ENCODE measurements at regions not wholly inside any gene's neighbourhood (a gene's known extent, or its start where the extent isn't known, plus 50 kb on each side); places are given as distances from the start of the nearest gene placed in this dataset.
"Not testable (repeated sequence)": the region's sequence is repeated elsewhere in the genome, so short reads cannot be mapped to it uniquely, and the experiment has no call there.

DNA sequence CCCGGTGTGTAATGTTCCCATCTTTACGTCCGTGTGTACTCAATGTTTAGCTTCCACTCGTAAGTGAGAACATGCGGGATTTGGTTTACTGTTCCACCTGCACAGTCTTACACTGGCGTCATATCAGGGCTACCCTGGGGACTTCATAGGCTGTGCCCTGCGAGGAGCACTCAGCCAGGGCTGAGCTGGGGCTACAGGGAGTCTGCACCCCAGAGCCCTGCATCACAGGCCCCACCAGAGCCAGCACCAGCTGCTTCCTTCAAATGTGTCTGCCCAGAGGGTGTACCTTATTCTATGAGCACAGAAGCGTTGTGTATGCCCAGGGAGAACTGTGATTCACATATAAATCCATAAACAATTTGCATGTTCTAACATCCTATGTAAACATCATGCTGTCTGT lies 277.1 kb downstream of the TCERG1L start:
- CTCF ChIA-PET = no interaction called here
- no peaks in the 10 kb centered on the region for H3K36me3 ChIP-seq (ENCODE audit: control insufficient read depth in 4 of 4, insufficient read depth in 4 of 4, low read length in 3 of 4)
- no peak overlapping the region for H3K4me3 ChIP-seq (ENCODE audit: control insufficient read depth in 1 of 7, extremely low read depth in 1 of 7, insufficient read depth in 4 of 7, low read depth in 2 of 7, low read length in 6 of 7)
- POLR2A ChIA-PET = no interaction called here
- peaks cover 0 to under 1% (median 0%) of the 10 kb centered on the region in 5 experiments for H3K9me3 ChIP-seq (ENCODE audit: control extremely low read depth in 1 of 5, control insufficient read depth in 4 of 5, insufficient read depth in 2 of 5, low read depth in 1 of 5, low read length in 4 of 5)
- DNase-seq = no peak
- no peak overlapping the region for H3K27ac ChIP-seq (ENCODE audit: insufficient read depth in 1 of 2, low read depth in 1 of 2, low read length in 2 of 2, poor library complexity in 1 of 2, severe bottlenecking in 2 of 2)
- peaks cover 0 to 36% (median 5%) of the 10 kb centered on the region in 5 experiments for H3K27me3 ChIP-seq (replicated peaks in 2 of 5; ENCODE audit: control insufficient read depth in 4 of 5, insufficient read depth in 5 of 5, low read length in 4 of 5)
- H3K4me1 ChIP-seq (ENCODE audit: control extremely low read depth in 1 of 4, control insufficient read depth in 4 of 4, insufficient read depth in 4 of 4, low read length in 3 of 4) = no peaks in the 10 kb centered on the region
- 93% methylated on average over 7 of the region's 8 CpGs for WGBS (ENCODE audit: insufficient coverage)

DNA sequence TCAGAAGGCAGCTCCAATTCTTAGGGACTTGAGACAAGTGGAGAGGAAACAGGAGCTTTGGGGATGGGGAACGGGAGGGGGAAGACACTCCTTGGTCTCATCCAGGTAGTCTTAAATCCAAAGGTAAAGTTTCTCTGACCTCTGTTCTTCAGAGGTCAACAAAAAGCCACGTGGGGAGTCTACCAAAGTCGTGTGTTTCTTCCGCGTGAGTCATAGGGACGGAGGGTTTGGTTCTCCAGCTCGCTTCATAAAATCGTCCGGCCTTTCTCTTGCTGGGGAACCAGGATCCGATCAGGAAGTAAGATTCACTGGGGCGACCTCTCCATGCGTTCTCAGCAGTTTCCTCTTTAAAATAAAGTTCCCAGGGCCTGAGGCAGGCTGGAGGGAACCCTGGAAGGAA lies 275.7 kb downstream of the TCERG1L start:
- Histone ChIP-seq H3K36me3 (ENCODE audit: control insufficient read depth in 4 of 4, insufficient read depth in 4 of 4, low read length in 3 of 4) (no peaks in the 10 kb centered on the region), H3K4me3 (ENCODE audit: control insufficient read depth in 1 of 7, extremely low read depth in 1 of 7, insufficient read depth in 4 of 7, low read depth in 2 of 7, low read length in 6 of 7) (no peak overlapping the region), H3K27ac (ENCODE audit: insufficient read depth in 1 of 2, low read depth in 1 of 2, low read length in 2 of 2, poor library complexity in 1 of 2, severe bottlenecking in 2 of 2) (no peak overlapping the region), H3K9me3 (ENCODE audit: control extremely low read depth in 1 of 5, control insufficient read depth in 4 of 5, insufficient read depth in 2 of 5, low read depth in 1 of 5, low read length in 4 of 5) (peaks cover 0 to 8% (median 0%) of the 10 kb centered on the region in 5 experiments), H3K4me1 (ENCODE audit: control extremely low read depth in 1 of 4, control insufficient read depth in 4 of 4, insufficient read depth in 4 of 4, low read length in 3 of 4) (no peaks in the 10 kb centered on the region), H3K27me3 (replicated peaks in 2 of 5; ENCODE audit: control insufficient read depth in 4 of 5, insufficient read depth in 5 of 5, low read length in 4 of 5) (peaks cover 0 to 36% (median 5%) of the 10 kb centered on the region in 5 experiments)
- POLR2A ChIA-PET = no interaction called here
- CTCF ChIA-PET = no interaction called here
- no peak for DNase-seq
- 57% methylated on average over 11 of the region's 12 CpGs for WGBS (ENCODE audit: insufficient coverage)

DNA sequence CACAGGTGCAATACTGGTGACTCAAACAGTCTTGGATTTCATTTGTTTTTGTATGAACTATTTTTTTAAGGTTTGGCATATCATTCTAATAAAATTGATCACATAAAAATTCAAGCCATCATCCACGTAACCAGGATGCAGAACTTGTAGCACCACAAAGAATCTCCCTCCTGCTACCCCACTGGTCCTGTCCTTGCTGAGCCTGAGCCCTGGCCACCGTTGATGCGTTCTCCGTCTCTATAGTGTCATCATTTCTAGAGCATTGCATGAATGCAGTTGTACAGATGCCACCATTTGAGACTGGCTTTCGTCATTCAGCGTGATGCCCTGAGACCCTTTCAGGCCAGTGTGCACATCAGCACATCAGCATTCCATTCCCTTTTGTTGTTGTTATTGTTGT lies 273.5 kb downstream of the TCERG1L start:
- 100% methylated on average over 4 of the region's 6 CpGs for WGBS (ENCODE audit: insufficient coverage)
- ChIA-PET CTCF (no interaction called here), POLR2A (no interaction called here)
- Histone ChIP-seq H3K36me3 (ENCODE audit: control insufficient read depth in 4 of 4, insufficient read depth in 4 of 4, low read length in 3 of 4) (no peaks in the 10 kb centered on the region), H3K9me3 (ENCODE audit: control extremely low read depth in 1 of 5, control insufficient read depth in 4 of 5, insufficient read depth in 2 of 5, low read depth in 1 of 5, low read length in 4 of 5) (peaks cover 0 to 11% (median 5%) of the 10 kb centered on the region in 5 experiments), H3K27me3 (replicated peaks in 2 of 5; ENCODE audit: control insufficient read depth in 4 of 5, insufficient read depth in 5 of 5, low read length in 4 of 5) (peaks cover 0 to 35% (median 5%) of the 10 kb centered on the region in 5 experiments), H3K4me3 (ENCODE audit: control insufficient read depth in 1 of 7, extremely low read depth in 1 of 7, insufficient read depth in 4 of 7, low read depth in 2 of 7, low read length in 6 of 7) (no peak overlapping the region), H3K27ac (ENCODE audit: insufficient read depth in 1 of 2, low read depth in 1 of 2, low read length in 2 of 2, poor library complexity in 1 of 2, severe bottlenecking in 2 of 2) (no peak overlapping the region), H3K4me1 (ENCODE audit: control extremely low read depth in 1 of 4, control insufficient read depth in 4 of 4, insufficient read depth in 4 of 4, low read length in 3 of 4) (no peaks in the 10 kb centered on the region)
- no peak for DNase-seq

DNA sequence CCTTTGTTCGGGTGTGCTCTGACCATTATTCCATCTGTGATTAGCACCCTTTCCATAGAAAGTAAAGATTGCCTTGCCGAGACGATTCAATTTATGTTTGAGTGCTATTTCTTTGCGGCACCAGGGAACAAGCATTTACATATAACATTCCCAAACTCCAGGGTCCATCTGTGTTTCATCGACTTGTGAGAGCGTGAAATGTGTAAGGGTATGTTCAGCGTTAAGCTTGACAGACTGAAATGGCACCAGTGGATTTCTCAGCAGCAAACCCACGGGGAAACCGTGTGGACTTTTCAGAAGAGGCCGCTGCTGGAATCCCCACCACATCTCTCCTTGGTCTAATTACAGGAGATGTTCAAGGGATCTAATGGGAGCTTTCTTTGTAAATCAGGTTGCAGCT lies 270.5 kb downstream of the TCERG1L start:
- ChIA-PET POLR2A (no interaction called here), CTCF (no interaction called here)
- peaks cover 0 to 20% (median 5%) of the 10 kb centered on the region in 5 experiments for H3K27me3 ChIP-seq (replicated peaks in 2 of 5; ENCODE audit: control insufficient read depth in 4 of 5, insufficient read depth in 5 of 5, low read length in 4 of 5)
- H3K9me3 ChIP-seq (ENCODE audit: control extremely low read depth in 1 of 5, control insufficient read depth in 4 of 5, insufficient read depth in 2 of 5, low read depth in 1 of 5, low read length in 4 of 5) = peaks cover 0 to 11% (median 5%) of the 10 kb centered on the region in 5 experiments
- no peak overlapping the region for H3K27ac ChIP-seq (ENCODE audit: insufficient read depth in 1 of 2, low read depth in 1 of 2, low read length in 2 of 2, poor library complexity in 1 of 2, severe bottlenecking in 2 of 2)
- WGBS (ENCODE audit: insufficient coverage) = 99% methylated on average over 9 of the region's 10 CpGs
- DNase-seq = no peak
- no peaks in the 10 kb centered on the region for H3K36me3 ChIP-seq (ENCODE audit: control insufficient read depth in 4 of 4, insufficient read depth in 4 of 4, low read length in 3 of 4)
- H3K4me3 ChIP-seq (ENCODE audit: control insufficient read depth in 1 of 7, extremely low read depth in 1 of 7, insufficient read depth in 4 of 7, low read depth in 2 of 7, low read length in 6 of 7) = no peak overlapping the region
- H3K4me1 ChIP-seq (ENCODE audit: control extremely low read depth in 1 of 4, control insufficient read depth in 4 of 4, insufficient read depth in 4 of 4, low read length in 3 of 4) = no peaks in the 10 kb centered on the region

DNA sequence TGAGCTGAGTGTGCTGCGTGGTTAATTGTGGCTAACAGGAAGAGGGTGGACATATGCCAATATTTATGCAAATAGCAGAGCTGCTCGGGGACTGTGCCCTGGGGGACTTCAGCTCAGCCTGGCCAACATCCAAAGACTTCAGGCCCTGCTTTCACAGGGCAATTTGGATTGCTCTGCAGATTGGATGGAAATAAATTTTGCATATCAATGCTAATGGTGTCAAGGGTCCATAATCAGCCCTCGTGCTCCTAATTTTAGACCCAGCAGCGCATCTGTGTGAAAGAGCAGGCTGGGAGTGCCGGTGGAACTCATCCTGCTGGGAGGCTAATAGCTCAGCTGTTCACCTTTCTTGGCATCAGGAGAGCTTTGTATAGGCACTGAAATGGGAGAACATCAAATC lies 270.1 kb downstream of the TCERG1L start:
- H3K36me3 ChIP-seq (ENCODE audit: control insufficient read depth in 4 of 4, insufficient read depth in 4 of 4, low read length in 3 of 4) = no peaks in the 10 kb centered on the region
- H3K4me3 ChIP-seq (ENCODE audit: control insufficient read depth in 1 of 7, extremely low read depth in 1 of 7, insufficient read depth in 4 of 7, low read depth in 2 of 7, low read length in 6 of 7) = no peak overlapping the region
- 100% methylated on average over 4 of the region's 5 CpGs for WGBS (ENCODE audit: insufficient coverage)
- POLR2A ChIA-PET = no interaction called here
- no peak overlapping the region for H3K27ac ChIP-seq (ENCODE audit: insufficient read depth in 1 of 2, low read depth in 1 of 2, low read length in 2 of 2, poor library complexity in 1 of 2, severe bottlenecking in 2 of 2)
- H3K4me1 ChIP-seq (ENCODE audit: control extremely low read depth in 1 of 4, control insufficient read depth in 4 of 4, insufficient read depth in 4 of 4, low read length in 3 of 4) = no peaks in the 10 kb centered on the region
- CTCF ChIA-PET = no interaction called here
- H3K9me3 ChIP-seq (ENCODE audit: control extremely low read depth in 1 of 5, control insufficient read depth in 4 of 5, insufficient read depth in 2 of 5, low read depth in 1 of 5, low read length in 4 of 5) = peaks cover 0 to 11% (median 5%) of the 10 kb centered on the region in 5 experiments
- DNase-seq = no peak
- H3K27me3 ChIP-seq (replicated peaks in 2 of 5; ENCODE audit: control insufficient read depth in 4 of 5, insufficient read depth in 5 of 5, low read length in 4 of 5) = peaks cover 0 to 16% (median 3%) of the 10 kb centered on the region in 5 experiments

DNA sequence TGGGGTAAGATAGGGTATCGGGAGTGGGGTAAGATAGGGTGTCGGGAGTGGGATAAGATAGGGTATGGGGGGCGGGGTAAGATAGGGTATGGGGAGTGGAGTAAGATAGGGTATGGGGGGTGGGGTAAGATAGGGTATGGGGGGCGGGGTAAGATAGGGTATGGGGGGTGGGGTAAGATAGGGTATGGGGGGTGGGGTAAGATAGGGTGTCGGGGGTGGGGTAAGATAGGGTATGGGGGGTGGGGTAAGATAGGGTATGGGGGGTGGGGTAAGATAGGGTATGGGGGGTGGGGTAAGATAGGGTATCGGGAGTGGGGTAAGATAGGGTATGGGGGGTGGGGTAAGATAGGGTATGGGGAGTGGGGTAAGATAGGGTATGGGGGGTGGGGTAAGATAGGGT lies 269.5 kb downstream of the TCERG1L start:
- H3K27ac ChIP-seq (ENCODE audit: insufficient read depth in 1 of 2, low read depth in 1 of 2, low read length in 2 of 2, poor library complexity in 1 of 2, severe bottlenecking in 2 of 2); CTCF ChIA-PET; POLR2A ChIA-PET; DNase-seq; H3K4me3 ChIP-seq (ENCODE audit: control insufficient read depth in 1 of 7, extremely low read depth in 1 of 7, insufficient read depth in 4 of 7, low read depth in 2 of 7, low read length in 6 of 7); H3K4me1 ChIP-seq (ENCODE audit: control extremely low read depth in 1 of 4, control insufficient read depth in 4 of 4, insufficient read depth in 4 of 4, low read length in 3 of 4); H3K36me3 ChIP-seq (ENCODE audit: control insufficient read depth in 4 of 4, insufficient read depth in 4 of 4, low read length in 3 of 4); H3K27me3 ChIP-seq (replicated peaks in 2 of 5; ENCODE audit: control insufficient read depth in 4 of 5, insufficient read depth in 5 of 5, low read length in 4 of 5): not testable (repeated sequence)
- no CpG with 5 or more reads among the region's 6 CpGs for WGBS (ENCODE audit: insufficient coverage)
- peaks cover 0 to 11% (median 5%) of the 10 kb centered on the region in 5 experiments for H3K9me3 ChIP-seq (ENCODE audit: control extremely low read depth in 1 of 5, control insufficient read depth in 4 of 5, insufficient read depth in 2 of 5, low read depth in 1 of 5, low read length in 4 of 5)
